COLO668 (cell line): ENCODE measurements at regions not wholly inside any gene's neighbourhood (a gene's known extent, or its start where the extent isn't known, plus 50 kb on each side); places are given as distances from the start of the nearest gene placed in this dataset.
"Not testable (repeated sequence)": the region's sequence is repeated elsewhere in the genome, so short reads cannot be mapped to it uniquely, and the experiment has no call there.

Source experiments
- DNase-seq: peaks from one replicate; lab custom pipeline; 2025; ENCODE audit not compliant: unreplicated experiment; lab: John Stamatoyannopoulos, UW

DNA sequence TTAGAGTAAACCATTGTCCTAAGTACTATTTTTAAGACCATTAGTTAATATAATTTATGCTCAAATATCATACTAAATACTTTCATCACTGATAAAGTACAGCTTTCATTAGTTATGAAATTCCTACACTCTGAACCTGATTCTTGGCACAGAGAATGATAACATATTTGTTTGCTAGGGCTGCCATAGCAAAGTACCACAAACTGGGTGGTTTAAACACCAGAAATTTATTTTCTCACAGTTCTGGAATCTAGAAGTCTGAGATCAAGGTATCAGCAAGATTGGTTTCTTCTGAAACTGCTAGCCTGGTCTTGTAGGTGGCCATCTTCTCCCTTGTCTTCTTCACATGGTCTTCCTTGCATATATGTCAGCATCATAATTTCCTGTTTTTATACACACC is 608.4 kb downstream of the TLE1 start:
- DNase-seq: no peak

DNA sequence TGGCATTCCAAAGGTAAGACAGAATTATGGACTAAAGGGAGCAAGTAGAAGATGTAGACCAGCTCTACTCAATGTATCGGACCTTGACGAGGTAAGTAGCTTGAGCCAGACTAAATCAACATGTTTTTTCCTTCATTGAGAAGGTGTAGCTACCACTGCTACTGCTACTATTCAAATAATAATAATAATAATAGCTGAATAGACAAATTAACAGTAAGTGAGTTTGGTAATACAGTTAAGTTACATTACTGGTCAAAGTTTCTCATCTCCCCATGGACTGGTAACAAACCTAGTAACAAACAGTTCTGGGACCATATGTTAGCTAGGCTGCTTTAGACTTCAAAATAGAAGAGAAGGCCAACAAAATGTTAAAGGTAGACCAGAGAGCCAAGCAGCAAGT is 609.2 kb downstream of the TLE1 start:
- no peak for DNase-seq

DNA sequence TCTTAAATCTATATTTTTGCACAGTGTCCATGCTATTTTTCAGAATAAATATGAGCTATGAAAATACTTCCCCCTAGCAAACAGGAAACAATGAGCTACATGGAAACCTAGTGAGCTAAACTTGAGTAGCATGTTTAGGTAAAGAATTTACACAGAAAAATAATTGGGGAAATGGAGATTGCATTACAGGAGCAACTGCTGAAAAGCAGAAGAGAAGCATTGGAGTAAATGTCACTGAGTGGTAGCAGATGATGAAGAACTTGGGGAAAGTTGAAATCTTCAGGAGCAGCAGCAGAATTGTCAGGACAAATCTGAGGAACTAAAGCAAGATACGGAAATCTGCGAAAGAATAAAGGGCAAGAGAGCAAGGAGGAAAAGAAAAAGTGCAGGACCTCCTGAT is 610.3 kb downstream of the TLE1 start:
- DNase-seq: no peak

DNA sequence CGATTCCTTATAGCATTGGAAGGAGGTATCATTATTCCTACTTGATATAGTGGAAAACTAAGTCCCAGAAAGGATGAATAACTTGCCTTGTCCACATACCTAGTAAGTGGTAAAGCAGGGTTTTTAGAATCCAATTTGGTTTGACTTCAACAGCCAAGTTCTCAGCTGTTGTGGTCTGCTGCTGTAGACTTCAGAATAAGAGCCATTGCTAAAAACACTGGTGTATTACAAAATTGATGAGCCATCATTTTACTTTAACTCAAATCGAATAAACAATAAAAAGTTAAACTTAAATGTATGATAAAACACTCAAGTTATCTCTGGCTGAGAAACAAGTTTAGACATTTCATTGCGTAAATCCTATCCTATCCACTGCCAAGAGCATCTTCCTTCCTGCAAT is 610.8 kb downstream of the TLE1 start:
- no peak for DNase-seq

DNA sequence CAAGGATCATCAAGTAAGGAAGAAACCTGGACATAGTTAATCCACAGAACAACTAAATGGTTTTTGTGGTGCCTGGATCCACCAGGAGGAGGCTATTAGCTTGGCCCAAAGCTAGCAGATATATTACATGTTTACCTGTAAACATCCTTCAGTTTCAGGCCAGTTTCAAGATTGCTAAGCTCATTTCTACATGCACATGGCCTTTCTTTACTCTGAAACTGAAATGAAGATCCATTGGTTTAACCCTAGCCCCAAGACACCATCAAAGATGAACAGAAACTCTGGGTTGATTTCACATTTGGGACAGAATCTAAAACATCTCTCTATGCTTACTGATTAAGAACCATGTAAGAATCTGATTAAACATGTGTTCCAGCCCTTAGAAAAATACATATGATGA is 611.8 kb downstream of the TLE1 start:
- DNase-seq: no peak

DNA sequence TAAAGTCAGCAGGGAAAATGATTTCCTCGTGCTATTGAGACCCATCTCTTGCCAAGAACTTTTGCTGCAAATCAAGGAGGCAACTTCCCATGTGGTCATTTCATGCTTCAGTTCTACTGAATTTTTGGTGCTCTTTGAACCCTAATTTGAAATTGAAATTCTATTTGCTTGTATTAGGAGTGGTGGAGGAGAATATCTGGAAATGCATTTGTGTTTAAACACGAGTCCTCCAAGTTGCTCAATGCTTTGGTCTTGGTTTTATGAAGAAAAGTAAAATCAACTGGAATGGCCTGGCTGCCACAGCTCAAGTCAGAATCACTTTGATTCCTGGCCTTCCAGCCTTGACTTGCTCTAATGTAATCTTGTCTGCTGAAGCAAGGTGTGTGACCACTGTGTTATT is 613.2 kb downstream of the TLE1 start:
- DNase-seq: no peak

DNA sequence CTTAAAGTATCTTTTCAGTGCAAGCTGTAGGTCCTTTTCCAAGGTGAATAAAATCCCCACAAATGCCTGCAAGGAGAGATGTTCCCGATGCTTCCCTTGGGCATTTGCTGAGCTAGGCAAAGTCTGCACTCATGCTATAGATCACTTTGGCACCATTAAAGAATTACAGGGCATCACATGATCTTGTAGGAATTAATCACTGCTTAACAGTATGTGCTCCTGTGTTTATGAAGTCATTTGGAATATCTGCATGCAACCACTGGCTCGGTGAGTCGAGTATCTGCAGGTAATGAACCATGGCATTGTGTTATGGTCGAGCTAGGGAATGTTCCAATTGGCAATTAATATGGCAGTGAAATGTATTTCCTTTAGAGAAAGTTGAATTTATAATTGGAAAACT is 615.1 kb downstream of the TLE1 start:
- no peak for DNase-seq

DNA sequence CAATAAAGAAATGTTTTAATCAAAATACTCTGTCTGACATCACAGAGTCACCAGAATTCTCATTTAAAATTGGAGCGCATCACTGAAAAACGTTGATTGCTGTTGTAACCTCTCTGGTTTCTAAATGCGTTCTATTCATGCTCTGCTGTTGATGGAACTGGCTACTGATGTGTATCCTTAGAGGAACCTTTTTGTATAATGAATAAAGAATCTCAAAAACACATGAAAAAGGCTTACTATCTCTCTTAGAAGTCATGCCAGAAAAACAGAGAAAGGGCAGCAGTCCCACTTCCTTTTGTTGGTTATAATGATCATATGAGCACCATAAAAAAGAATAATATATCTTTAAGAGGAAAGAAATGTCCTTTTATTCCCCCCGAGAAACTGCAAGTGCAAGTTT is 615.5 kb downstream of the TLE1 start:
- DNase-seq: no peak

DNA sequence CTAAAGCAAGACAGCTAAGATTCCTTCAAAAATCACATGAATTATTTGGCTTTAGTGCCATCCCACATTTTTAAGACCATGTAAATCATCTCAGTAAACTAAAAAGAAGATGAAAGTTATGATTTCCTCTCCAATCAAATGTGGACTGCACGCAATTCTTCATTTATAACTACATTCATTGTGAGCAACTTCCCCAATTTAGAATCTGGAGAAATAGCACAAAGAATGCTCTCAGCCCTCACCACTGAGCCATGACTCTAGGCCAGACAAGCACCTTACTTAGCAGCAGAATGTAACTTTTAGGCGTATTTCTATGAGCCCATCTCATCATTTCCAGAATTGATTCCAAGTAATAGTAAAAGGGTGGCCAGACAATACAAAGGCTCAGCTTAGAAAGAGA is 616.6 kb downstream of the TLE1 start:
- DNase-seq: no peak

DNA sequence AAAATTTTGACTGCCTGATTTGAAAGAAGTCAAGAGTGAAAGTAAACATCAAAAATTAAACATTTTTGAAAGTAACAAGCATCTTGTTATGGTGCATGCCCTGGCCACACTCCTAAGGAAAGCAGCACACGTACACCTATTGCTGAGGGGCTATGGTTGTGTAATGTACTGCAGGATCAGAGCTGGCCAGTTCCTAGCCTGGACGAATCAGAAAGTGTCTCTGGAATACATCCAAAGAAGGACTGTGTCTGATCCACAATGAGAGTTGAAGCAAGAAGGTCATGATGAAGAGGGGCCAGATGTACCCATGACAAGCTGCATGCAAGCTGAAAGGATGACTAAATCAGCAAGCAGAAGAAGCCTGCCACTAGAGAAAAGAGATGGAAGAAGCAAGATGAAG is 618.2 kb downstream of the TLE1 start:
- no peak for DNase-seq

DNA sequence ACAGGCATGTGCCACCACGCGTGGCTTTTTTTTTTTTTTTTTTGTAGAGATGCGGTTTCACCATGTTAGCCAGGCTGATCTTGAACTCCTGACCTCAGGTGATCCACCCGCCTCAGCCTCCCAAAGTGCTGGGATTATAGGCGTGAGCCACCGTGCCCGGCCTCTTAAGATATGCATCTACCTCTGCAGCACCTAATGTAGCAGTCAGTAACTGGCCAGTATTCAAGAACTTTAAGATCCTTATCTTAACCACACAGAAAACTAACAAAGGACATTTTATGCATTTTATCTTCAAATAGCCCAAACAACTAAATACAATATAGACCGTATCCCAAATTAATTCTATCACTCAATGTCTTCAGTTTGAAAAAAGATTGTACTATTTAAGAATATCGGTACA is 618.7 kb downstream of the TLE1 start:
- no peak for DNase-seq

DNA sequence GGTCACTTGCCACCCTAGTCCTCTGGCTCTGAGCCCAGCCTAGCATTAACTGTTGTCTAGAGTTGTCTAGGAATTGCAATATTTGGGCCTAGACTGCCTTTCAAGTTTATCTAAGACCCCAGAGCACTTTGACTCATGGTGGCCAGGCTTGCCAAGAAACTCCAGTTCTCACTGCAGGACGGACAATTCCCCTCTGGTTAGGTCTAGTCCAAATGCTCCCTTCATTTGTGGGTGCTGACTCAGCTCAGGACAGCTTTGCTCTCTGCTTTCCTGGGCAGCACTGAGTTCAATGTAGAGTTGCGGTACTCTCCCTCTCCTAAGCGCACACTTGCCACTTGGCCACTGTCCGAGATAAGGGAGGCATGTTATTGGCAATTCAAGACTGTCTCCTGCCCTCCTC is 619.4 kb downstream of the TLE1 start:
- no peak for DNase-seq

DNA sequence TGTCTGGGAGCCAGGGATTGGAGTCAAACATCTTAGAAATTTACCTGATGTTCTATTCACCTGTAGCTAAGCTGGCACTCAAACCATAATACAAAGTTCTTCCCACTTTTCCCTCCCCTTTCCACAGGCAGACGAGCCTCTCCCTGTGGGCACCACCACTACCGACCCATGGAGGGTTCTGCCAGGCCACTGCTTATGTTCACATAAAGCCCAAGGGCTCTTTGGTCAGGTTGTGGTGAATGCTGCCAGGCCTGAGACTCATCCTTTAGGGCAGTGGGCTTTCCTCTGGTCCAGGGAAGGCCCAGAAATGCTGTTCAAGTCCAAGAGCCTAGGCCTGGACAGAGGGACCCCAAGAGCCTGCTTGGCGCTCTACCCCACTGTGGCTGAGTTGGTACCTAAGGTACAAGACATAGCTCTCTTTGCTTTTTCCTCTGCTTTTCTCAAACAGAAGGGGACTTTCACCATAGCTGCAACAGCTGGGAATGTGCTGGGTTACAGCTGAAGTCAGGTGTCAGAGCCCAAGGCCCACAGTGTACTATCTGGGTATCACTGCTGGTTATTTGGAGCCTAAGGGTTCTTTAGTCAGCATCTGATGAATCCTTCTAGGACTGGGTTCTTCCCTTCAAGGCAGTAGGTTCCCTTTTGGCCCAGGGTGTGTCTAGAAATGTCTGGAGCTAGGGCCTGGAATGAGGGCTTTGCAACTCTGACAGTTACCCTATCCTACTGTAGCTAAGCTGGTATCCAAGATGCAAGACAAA is 620.1 kb downstream of the TLE1 start:
- DNase-seq: no peak

DNA sequence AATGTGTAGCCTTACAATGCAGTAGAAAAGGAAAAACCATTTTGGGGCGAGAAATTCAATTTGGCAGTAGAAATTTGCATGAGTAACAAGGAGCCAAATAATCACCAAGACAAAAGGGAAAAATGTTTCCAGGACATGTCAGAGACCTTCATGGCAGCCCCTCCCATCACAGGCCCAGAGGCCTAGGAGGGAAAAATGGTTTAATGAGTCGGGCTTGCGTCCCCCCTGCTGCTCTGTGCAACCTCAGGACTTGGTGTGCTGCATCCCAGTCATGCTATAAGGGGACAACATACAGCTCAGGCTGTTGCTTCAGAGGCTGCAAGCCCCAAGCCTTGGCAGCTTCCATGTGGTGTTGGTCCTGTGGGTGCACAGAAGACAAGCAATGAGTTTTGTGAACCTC is 626.4 kb downstream of the TLE1 start:
- DNase-seq: not testable (repeated sequence)

DNA sequence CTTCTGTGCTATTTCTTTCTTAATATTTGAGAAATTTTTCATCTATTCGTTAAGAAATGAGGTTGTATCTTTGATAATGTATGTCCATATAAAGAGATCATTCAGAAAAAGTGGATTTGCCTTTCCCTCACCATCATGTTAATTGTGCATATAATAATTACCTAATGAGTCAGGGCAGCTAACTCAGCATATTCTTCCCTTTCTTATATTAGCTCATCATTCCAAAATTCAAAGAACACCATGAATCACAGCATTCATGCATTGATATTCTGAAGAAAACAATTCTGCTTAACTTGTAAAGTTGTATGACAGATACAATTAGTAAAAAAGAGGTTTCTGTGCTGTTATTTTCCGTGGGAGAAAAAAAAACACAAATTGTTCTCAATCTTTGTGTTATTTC is 630.6 kb downstream of the TLE1 start:
- no peak for DNase-seq

DNA sequence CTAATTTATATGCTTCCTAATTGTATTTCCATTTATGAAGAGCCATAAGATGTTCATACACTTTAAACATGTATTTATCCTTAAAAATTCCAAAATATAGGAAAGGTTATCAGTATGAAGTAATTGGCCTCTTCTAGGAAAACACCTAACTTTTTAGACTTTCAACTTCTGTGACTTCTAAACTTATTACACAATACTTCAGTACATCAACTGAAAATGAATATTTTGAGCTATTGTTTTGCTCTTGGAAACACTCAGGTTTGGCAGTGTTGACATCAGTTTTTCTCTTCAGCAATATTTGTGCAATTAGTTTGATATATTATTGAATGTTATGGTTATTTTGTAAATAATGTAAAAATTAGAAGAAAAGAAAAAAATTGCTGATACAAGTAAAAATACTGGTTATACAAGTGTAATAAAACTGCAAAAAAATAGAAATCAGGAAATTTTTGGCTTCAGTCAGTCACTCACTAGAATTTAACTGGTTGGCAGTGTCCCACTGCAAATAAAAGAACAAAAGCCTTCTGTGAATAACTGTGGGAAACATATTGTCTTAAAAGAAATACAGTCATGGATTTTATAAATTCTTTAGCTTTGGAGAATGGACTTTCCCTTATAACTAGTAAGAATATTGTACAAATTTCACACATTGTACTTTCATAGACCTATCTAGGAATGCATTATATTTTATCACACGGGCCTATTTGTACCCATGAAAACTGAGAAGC is 635.9 kb downstream of the TLE1 start:
- no peak for DNase-seq

DNA sequence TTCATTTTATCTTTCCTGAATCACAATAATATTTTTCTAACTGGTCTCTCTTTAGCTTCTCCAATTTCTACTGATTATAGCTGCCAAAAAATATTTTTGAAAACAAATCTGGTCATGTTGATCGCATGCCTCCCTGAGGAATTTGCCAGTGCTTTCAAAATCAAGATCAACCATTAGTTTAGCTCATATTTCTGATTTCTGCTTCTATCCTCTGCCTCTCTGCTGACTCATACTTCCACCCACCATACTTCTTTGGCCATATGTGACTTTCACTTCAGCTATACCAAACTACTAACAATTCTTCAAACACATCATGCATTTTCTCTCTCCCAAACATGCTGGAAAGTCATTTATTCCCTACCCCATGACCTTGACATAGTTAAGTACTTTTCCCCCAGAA is 636.5 kb downstream of the TLE1 start:
- no peak for DNase-seq

DNA sequence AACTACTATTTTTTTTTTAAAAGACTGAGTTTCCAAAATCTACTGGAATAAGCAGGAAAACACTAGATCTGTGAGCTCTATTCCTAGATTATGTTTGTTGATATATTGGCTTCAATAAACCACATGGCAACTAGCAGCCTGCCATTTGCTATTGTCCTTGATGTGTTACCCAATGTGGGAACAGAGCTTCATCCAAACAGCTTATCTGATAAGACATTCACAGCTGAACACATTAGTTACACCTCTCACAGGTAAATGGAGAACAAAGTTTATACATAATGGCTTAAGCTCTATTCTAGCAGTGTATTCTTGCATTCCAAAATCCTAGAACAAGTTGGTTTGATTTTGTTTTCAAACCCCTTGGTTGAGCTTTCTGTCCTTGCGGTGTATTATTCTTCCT is 642.1 kb downstream of the TLE1 start:
- DNase-seq: no peak

DNA sequence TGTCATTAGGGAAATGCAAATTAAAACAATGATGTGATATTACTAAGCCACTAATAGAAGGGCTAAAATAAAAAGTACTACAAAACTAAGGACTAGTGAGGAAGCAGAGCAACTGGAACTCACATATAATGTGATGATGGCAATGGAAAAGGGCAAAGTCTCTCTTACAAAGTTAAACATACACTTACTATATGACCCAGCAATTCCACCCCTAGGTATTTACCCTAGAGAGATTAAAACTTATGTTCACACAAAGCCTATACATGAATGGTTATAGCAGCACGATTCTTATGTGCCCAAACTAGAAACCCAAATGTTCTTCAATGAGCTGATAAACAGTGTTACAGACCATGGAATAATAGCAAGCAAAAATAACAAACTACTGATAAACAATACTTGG is 643.7 kb downstream of the TLE1 start:
- DNase-seq: no peak

DNA sequence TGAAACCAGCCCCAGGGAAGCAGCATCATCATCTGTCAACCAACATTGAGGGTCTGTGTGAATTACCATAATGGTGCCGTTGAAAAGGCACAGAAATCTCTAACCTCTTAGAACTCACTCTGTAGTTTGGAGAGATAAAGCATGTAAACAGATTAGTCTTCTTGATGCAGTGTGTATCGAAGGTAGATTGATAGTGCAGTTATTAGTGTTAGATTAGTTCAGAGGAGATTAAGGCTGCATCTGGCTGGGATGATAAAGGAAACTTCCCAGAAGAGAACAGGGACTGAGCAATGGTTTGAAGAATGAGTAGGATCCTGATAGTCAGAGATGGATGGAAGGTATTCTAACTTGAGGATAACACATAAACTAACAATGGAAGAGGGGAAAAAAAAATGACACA is 651.5 kb downstream of the TLE1 start:
- DNase-seq: no peak

DNA sequence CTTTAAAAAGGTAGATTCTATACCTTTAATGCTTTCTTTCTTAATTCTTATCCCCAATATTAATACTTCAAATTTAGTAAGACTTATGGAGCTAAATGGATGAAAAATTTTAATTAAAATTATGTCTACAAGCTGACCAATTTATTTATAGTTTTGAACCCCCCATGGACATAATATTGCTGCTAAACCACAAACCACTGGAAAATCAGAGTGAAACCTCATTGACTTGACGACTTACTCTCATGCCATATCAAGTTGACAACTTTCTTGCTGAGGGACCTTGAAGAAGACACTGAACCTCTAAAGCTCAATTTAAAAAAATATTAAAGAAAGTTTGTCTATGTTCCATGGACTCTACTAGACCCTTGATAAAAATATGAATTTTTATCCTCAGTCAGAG is 653.7 kb downstream of the TLE1 start:
- no peak for DNase-seq

DNA sequence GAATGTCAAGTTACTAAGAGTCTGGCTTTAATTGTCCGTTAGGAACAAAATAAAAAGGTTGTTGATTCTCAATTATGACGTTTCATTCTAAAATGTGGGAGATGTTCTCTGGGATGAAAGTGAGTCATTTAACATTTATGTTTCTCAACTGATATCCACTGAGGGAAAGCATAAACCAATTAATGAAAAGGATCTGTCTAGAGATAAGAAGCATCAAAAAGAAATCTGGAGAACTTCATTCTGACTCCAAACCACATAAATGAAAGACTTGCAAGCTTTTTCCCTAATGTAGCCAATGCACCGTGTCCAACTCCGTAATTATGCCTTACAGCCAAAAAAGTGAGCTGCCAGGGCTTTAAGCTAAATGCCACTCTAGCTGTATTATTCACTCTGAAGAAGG is 654.2 kb downstream of the TLE1 start:
- no peak for DNase-seq

DNA sequence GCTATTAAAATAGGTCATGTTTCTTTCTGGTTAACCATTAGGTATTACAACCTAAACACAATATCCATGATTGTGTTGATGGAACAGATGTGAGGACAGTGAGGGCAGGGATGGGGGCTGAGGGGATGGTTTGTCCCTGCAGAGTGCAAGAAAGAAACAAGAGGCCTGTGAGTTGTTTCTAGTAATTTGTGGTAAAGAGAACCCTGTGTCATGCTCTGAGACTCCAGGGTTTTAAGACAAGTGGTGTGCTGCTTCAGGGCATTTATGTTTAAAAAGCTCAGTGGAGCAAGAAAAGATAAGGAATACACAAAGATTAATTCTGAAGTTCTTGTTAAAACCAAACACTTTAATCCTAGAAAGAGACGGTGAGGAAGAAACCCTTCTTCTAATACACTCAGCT is 656.5 kb downstream of the TLE1 start:
- DNase-seq: no peak
